OCI-LY7 (cell line): ENCODE measurements at regions not wholly inside any gene's neighbourhood (a gene's known extent, or its start where the extent isn't known, plus 50 kb on each side); places are given as distances from the start of the nearest gene placed in this dataset.

Experiments
- BruUV-seq: library from RNA; stranded (reverse); fragments of 400-500 nt; replicated peaks from 2 replicates; lab custom pipeline; 2021; lab: Mats Ljungman, UMichigan
- CTCF ChIA-PET: fragments of 300-600 bp; sonication (Branson Sonifier 250); formaldehyde crosslinking; loops from one replicate; lab custom pipeline; 2022; ENCODE audit warnings: antibody characterized with exemption; ENCODE audit not compliant: unreplicated experiment; lab: Charles Lee
- POLR2A ChIA-PET: fragments of 300-600 bp; sonication (Branson Sonifier 250); formaldehyde crosslinking; loops from one replicate; lab custom pipeline; 2022; ENCODE audit warnings: antibody characterized with exemption; lab: Charles Lee
- DNase-seq: peaks from one replicate; pipeline ENCODE4 v3.0.0-alpha.2; 2015; ENCODE audit warnings: low spot score
- H2AFZ ChIP-seq: fragments of 200-600 bp; sonication (generic), shearing (Covaris generic); 2 replicates; pipeline ENCODE4 v1.6.1; 2014; ENCODE audit warnings: mild to moderate bottlenecking, antibody characterized with exemption, low read length, moderate library complexity
- H3K27ac ChIP-seq: fragments of 200-600 bp; sonication (generic); 2 replicates; pipeline ENCODE4 v1.5.1; 2014; ENCODE audit warnings: mixed run types, low read depth, mild to moderate bottlenecking, moderate library complexity, low read length, inconsistent platforms; ENCODE audit not compliant: poor library complexity, severe bottlenecking
- H3K36me3 ChIP-seq: fragments of 200-600 bp; sonication (generic); 2 replicates; pipeline ENCODE4 v1.6.1; 2014; ENCODE audit warnings: mild to moderate bottlenecking, antibody characterized with exemption, low read length, moderate library complexity, mixed read lengths; ENCODE audit not compliant: insufficient read depth
- H3K4me1 ChIP-seq: fragments of 200-600 bp; sonication (generic); 2 replicates; pipeline ENCODE4 v1.5.1; 2014; ENCODE audit warnings: mild to moderate bottlenecking, low read length; ENCODE audit not compliant: insufficient read depth, poor library complexity, severe bottlenecking
- H3K4me2 ChIP-seq: fragments of 200-600 bp; sonication (generic); 2 replicates; pipeline ENCODE4 v1.6.1; 2014; ENCODE audit warnings: mild to moderate bottlenecking, low read length
- H3K4me3 ChIP-seq: fragments of 200-600 bp; sonication (generic); 2 replicates; pipeline ENCODE4 v1.5.1; 2014; ENCODE audit warnings: mild to moderate bottlenecking, low read depth, low read length; ENCODE audit not compliant: poor library complexity, severe bottlenecking
- H3K79me2 ChIP-seq: fragments of 200-600 bp; sonication (generic); 2 replicates; pipeline ENCODE4 v1.6.1; 2016; ENCODE audit warnings: low read depth, mild to moderate bottlenecking, low read length, moderate library complexity, mixed read lengths; ENCODE audit not compliant: insufficient read depth
- H3K9me2 ChIP-seq: fragments of 200-600 bp; sonication (generic); 2 replicates; pipeline ENCODE4 v1.6.1; 2016; ENCODE audit warnings: mild to moderate bottlenecking, low read length, mixed read lengths; ENCODE audit not compliant: insufficient read depth
- H3K9me3 ChIP-seq: fragments of 200-600 bp; sonication (generic); 2 replicates; pipeline ENCODE4 v1.6.1; 2014; ENCODE audit warnings: mild to moderate bottlenecking, mixed run types, low read length, mixed read lengths
- H4K20me1 ChIP-seq: fragments of 200-600 bp; sonication (generic); 2 replicates; pipeline ENCODE4 v1.6.1; 2014; ENCODE audit warnings: mild to moderate bottlenecking, antibody characterized with exemption, low read length, moderate library complexity, mixed read lengths; ENCODE audit not compliant: insufficient read depth
- EZH2phosphoT487 ChIP-seq: fragments of 200-600 bp; sonication (generic); IDR thresholded peaks from 2 replicates; pipeline ENCODE4 v1.6.1; 2018; ENCODE audit warnings: low read depth, borderline replicate concordance, mild to moderate bottlenecking, mixed run types, antibody characterized with exemption, low read length, moderate library complexity, mixed read lengths
- intact Hi-C: fragments of 100-400 bp; cut with micrococcal nuclease; formaldehyde crosslinking; loops from one replicate; pipeline ENCODE4 v1.10.0; 2022; ENCODE audit not compliant: unreplicated experiment
- TF ChIP-seq, protein P1 (sequence below): fragments of 200-600 bp; sonication (generic); conservative IDR thresholded peaks from 2 replicates; pipeline ENCODE4 v1.5.1; 2014; ENCODE audit warnings: mild to moderate bottlenecking, antibody characterized with exemption, low read length, moderate library complexity, mixed read lengths

DNA sequence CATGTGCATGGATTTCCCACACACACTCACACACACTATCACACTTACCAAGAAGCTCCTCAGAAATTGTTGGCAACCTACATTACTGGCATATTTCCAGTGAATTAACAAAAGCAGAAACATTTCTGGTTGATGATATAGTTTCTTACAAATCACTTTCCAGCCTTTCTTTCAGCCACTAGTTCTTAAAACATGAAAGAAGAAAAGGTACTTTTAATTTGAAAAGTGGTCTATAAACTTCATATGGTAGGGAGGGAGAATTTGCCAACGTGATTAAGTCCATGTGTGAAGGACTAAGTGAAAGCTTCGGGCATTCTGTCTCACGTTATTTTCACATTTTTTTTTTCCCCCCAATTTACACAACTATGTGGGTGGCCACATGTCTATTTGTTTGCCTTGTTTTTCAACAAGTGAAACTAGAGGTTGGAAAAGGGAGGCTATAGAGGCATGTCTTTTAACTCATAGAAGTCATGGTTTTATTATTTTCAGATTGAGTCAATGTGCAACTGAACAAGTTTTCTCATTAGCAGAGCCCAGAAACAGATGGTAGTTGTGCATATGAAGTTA, 832.1 kb upstream of the INTU start:
- no TSS peak for BruUV-seq
- Histone ChIP-seq H3K36me3 (no peaks in the 10 kb centered on the region), H3K4me3 (no peak overlapping the region), H4K20me1 (no peaks in the 10 kb centered on the region), H3K9me3 (no peaks in the 10 kb centered on the region), H3K4me2 (no peak overlapping the region), H3K27ac (no peak overlapping the region), H3K9me2 (no peaks in the 10 kb centered on the region), H2AFZ (no peak overlapping the region), H3K4me1 (no peaks in the 10 kb centered on the region), H3K79me2 (no peaks in the 10 kb centered on the region)
- POLR2A ChIA-PET, result no interaction called here
- CTCF ChIA-PET, result no interaction called here
- TF ChIP-seq, protein P1, sequence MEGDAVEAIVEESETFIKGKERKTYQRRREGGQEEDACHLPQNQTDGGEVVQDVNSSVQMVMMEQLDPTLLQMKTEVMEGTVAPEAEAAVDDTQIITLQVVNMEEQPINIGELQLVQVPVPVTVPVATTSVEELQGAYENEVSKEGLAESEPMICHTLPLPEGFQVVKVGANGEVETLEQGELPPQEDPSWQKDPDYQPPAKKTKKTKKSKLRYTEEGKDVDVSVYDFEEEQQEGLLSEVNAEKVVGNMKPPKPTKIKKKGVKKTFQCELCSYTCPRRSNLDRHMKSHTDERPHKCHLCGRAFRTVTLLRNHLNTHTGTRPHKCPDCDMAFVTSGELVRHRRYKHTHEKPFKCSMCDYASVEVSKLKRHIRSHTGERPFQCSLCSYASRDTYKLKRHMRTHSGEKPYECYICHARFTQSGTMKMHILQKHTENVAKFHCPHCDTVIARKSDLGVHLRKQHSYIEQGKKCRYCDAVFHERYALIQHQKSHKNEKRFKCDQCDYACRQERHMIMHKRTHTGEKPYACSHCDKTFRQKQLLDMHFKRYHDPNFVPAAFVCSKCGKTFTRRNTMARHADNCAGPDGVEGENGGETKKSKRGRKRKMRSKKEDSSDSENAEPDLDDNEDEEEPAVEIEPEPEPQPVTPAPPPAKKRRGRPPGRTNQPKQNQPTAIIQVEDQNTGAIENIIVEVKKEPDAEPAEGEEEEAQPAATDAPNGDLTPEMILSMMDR, result no peak
- no peak for TF ChIP-seq EZH2phosphoT487
- no peak for DNase-seq
- intact Hi-C loops, result no loop called here

DNA sequence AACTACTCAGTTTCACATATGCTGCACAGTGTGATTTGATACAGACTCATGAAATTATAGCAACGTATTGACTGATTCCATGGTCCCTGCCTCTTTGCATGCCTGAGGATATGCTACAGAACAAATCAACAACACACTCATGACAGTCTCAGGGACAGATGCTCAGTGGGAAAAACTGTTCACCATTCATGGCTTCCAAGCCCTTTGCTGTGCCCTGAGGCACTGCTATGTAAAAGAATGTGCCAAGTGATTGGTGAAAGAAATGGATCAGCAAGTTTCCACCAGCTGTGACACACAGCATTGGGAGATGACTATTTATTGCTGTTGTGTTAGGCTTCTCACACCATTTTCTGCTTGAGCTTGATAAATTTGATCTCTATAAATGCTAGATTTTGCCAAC, 825.6 kb upstream of the INTU start:
- intact Hi-C loops, result no loop called here
- Histone ChIP-seq H3K4me1 (no peaks in the 10 kb centered on the region), H4K20me1 (no peaks in the 10 kb centered on the region), H3K79me2 (no peaks in the 10 kb centered on the region), H3K36me3 (no peaks in the 10 kb centered on the region), H3K4me3 (no peak overlapping the region), H3K27ac (no peak overlapping the region), H3K9me2 (no peaks in the 10 kb centered on the region), H3K4me2 (no peak overlapping the region), H3K9me3 (no peaks in the 10 kb centered on the region), H2AFZ (no peak overlapping the region)
- CTCF ChIA-PET, result no interaction called here
- BruUV-seq, result no TSS peak
- POLR2A ChIA-PET, result no interaction called here
- no peak for TF ChIP-seq EZH2phosphoT487
- TF ChIP-seq, protein P1, result no peak
- no peak for DNase-seq

DNA sequence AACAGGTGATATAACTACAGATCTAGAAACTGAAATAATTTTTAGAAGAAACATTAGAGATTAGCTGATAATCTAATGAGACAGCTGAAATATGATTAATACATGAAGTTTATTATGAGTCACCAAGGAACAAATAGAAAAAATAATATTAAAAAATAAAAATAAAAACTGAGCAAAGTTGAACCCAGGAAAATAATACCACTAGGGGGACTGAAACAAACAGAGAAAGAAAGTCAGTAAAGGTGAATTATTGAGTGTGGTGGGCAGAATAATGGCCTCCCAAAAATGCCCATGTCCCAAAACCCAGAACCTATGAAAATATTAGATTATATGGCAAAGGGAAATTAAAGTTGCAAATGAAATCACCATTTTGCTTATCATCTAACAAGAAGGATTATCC, 820.7 kb upstream of the INTU start:
- no TSS peak for BruUV-seq
- H3K4me3 ChIP-seq, result no peak overlapping the region
- H3K4me2 ChIP-seq, result no peak overlapping the region
- intact Hi-C loops, result no loop called here
- no peaks in the 10 kb centered on the region for H3K4me1 ChIP-seq
- no peaks in the 10 kb centered on the region for H3K79me2 ChIP-seq
- CTCF ChIA-PET, result no interaction called here
- no peaks in the 10 kb centered on the region for H3K36me3 ChIP-seq
- TF ChIP-seq, protein P1, result no peak
- TF ChIP-seq EZH2phosphoT487, result no peak
- H3K9me3 ChIP-seq, result no peaks in the 10 kb centered on the region
- DNase-seq, result no peak
- no peak overlapping the region for H2AFZ ChIP-seq
- H3K27ac ChIP-seq, result no peak overlapping the region
- no peaks in the 10 kb centered on the region for H4K20me1 ChIP-seq
- POLR2A ChIA-PET, result no interaction called here
- H3K9me2 ChIP-seq, result no peaks in the 10 kb centered on the region
